ENCODE measurements at regions not wholly inside any gene's neighbourhood (a gene's known extent, or its start where the extent isn't known, plus 50 kb on each side); places are given as distances from the start of the nearest gene placed in this dataset. TPM values are rescaled to one million over a fixed set of nuclear protein-coding genes. Genes with fewer than 3 reads are reported as not detected.

- Histone ChIP-seq H3K4me1 (no peaks in the 10 kb centered on the region), H3K4me3 (no peak overlapping the region), H3K27ac (no peak overlapping the region), H3K27me3 (no peaks in the 10 kb centered on the region), H3K9me3 (no peaks in the 10 kb centered on the region), H3K36me3 (no peaks in the 10 kb centered on the region)
- no peak for TF ChIP-seq POLR2A (IDR thresholded peaks at IDR 0.05)
- no peak for TF ChIP-seq CTCF (IDR thresholded peaks at IDR 0.05)
- no peak for TF ChIP-seq POLR2AphosphoS5 (IDR thresholded peaks at IDR 0.05; ENCODE audit: insufficient read depth in 1 of 2, low read depth in 1 of 2)
- intact Hi-C loops (cut with DNase I) = no loop called here
- no peak for DNase-seq (ENCODE audit: extremely low spot score in 2 of 2)
Measured at GRCh38 chr10:1802413-1802812, 65.1 kb upstream of the ADARB2 start.

GRCh38 chr10:1788401-1788800 is 51.1 kb upstream of the ADARB2 start:
- Histone ChIP-seq H3K36me3 (no peaks in the 10 kb centered on the region), H3K27ac (no peak overlapping the region), H3K4me3 (no peak overlapping the region), H3K27me3 (no peaks in the 10 kb centered on the region), H3K4me1 (no peaks in the 10 kb centered on the region), H3K9me3 (no peaks in the 10 kb centered on the region)
- intact Hi-C loops (cut with DNase I) = no loop called here
- DNase-seq (ENCODE audit: extremely low spot score in 2 of 2) = no peak
- TF ChIP-seq CTCF (IDR thresholded peaks at IDR 0.05) = no peak
- TF ChIP-seq POLR2A (IDR thresholded peaks at IDR 0.05) = no peak
- no peak for TF ChIP-seq POLR2AphosphoS5 (IDR thresholded peaks at IDR 0.05; ENCODE audit: insufficient read depth in 1 of 2, low read depth in 1 of 2)

Small RNAs in the stretch of these regions (microRNA-seq; reads per million reads assigned to microRNA genes)
- gene MIR6072 (ENCODE audit: borderline number of aligned reads, borderline replicate concordance) = not detected

Small RNAs in the stretch of these regions (small RNA-seq; reads per million reads assigned to genes)
- gene MIR6072 (not detected), gene RNU6-576P (not detected), gene RNU6-889P (not detected)
